HepG2 (cell line): ENCODE measurements at regions not wholly inside any gene's neighbourhood (a gene's known extent, or its start where the extent isn't known, plus 50 kb on each side); places are given as distances from the start of the nearest gene placed in this dataset.

ENCODE experiments used
- CEBPB ChIP-seq: IDR thresholded peaks from 2 replicates; pipeline ENCODE4 v1.6.1; 2011; ENCODE audit warnings: low read depth, low read length, improper control_type of control experiment, borderline replicate concordance
- CHCHD3 ChIP-seq: sonication (generic); formaldehyde crosslinking; IDR thresholded peaks from 2 replicates; pipeline ENCODE4 v1.8.0; 2022; ENCODE audit warnings: mild to moderate bottlenecking, missing genetic modification reagents, moderate library complexity
- FOXO1 ChIP-seq: sonication (generic); formaldehyde crosslinking; IDR thresholded peaks from 2 replicates; pipeline ENCODE4 v1.4.0; 2020; ENCODE audit warnings: missing genetic modification reagents
- GABPB1 ChIP-seq: IDR thresholded peaks from 2 replicates; pipeline ENCODE4 v1.6.1; 2016; ENCODE audit warnings: mild to moderate bottlenecking, missing genetic modification reagents, moderate library complexity, missing compliant biosample characterization
- GTF3A ChIP-seq: sonication (generic); formaldehyde crosslinking; conservative IDR thresholded peaks from 2 replicates; pipeline ENCODE4 v1.4.0; 2020; ENCODE audit warnings: mild to moderate bottlenecking, missing genetic modification reagents
- HNF4A ChIP-seq: sonication (generic); formaldehyde crosslinking; IDR thresholded peaks from 2 replicates; pipeline ENCODE4 v1.4.0; 2020; ENCODE audit warnings: missing genetic modification reagents
- HOXA5 ChIP-seq: sonication (generic); formaldehyde crosslinking; IDR thresholded peaks from 2 replicates; pipeline ENCODE4 v1.4.0; 2020; ENCODE audit warnings: missing genetic modification reagents
- KDM5A ChIP-seq: fragments of 200-600 bp; sonication (generic); IDR thresholded peaks from 2 replicates; pipeline ENCODE4 v1.7.0; 2018; ENCODE audit warnings: antibody characterized with exemption, mild to moderate bottlenecking, low read length, borderline replicate concordance
- MTA1 ChIP-seq: sonication (generic); formaldehyde crosslinking; IDR thresholded peaks from 2 replicates; pipeline ENCODE4 v1.4.0; 2020; ENCODE audit warnings: missing genetic modification reagents, mild to moderate bottlenecking, borderline replicate concordance
- SP4 ChIP-seq: sonication (generic); formaldehyde crosslinking; IDR thresholded peaks from 2 replicates; pipeline ENCODE4 v1.8.1; 2023; ENCODE audit warnings: mild to moderate bottlenecking, missing genetic modification reagents
- ZNF12 ChIP-seq: sonication (generic); formaldehyde crosslinking; IDR thresholded peaks from 2 replicates; pipeline ENCODE4 v1.5.0; 2020; ENCODE audit warnings: missing genetic modification reagents
- ZNF205 ChIP-seq: IDR thresholded peaks from 2 replicates; pipeline ENCODE4 v1.6.1; 2018; ENCODE audit warnings: missing biosample characterization, missing genetic modification reagents
- ZNF510 ChIP-seq: sonication (generic); formaldehyde crosslinking; IDR thresholded peaks from 2 replicates; pipeline ENCODE4 v1.4.0; 2020; ENCODE audit warnings: low read depth, mild to moderate bottlenecking, missing genetic modification reagents
- ZNF567 ChIP-seq: sonication (generic); formaldehyde crosslinking; IDR thresholded peaks from 2 replicates; pipeline ENCODE4 v1.8.1; 2023; ENCODE audit warnings: mild to moderate bottlenecking, missing genetic modification reagents, borderline replicate concordance
- ZNF652 ChIP-seq: IDR thresholded peaks from 2 replicates; pipeline ENCODE4 v1.6.1; 2016; ENCODE audit warnings: low read depth, borderline replicate concordance
- ZNF713 ChIP-seq: sonication (generic); formaldehyde crosslinking; IDR thresholded peaks from 2 replicates; pipeline ENCODE4 v1.4.0; 2020; ENCODE audit warnings: mild to moderate bottlenecking, missing genetic modification reagents
- ZNF749 ChIP-seq: sonication (generic); formaldehyde crosslinking; IDR thresholded peaks from 2 replicates; pipeline ENCODE4 v1.8.0; 2022; ENCODE audit warnings: mild to moderate bottlenecking, missing genetic modification reagents, moderate library complexity, borderline replicate concordance
- TF ChIP-seq, protein P1 (sequence below): sonication (generic); formaldehyde crosslinking; IDR thresholded peaks from 2 replicates; pipeline ENCODE4 v1.5.0; 2020; ENCODE audit warnings: mild to moderate bottlenecking, missing genetic modification reagents
- TF ChIP-seq, protein P2 (sequence below): sonication (generic); formaldehyde crosslinking; IDR thresholded peaks from 2 replicates; pipeline ENCODE4 v1.5.0; 2020; ENCODE audit warnings: mild to moderate bottlenecking, missing genetic modification reagents, moderate library complexity
- TF ChIP-seq, protein P3 (sequence below): sonication (generic); formaldehyde crosslinking; IDR thresholded peaks from 2 replicates; pipeline ENCODE4 v1.8.0; 2022; ENCODE audit warnings: missing genetic modification reagents, low read depth, mild to moderate bottlenecking, borderline replicate concordance
- TF ChIP-seq, protein P4 (sequence below): sonication (generic); formaldehyde crosslinking; IDR thresholded peaks from 2 replicates; pipeline ENCODE4 v1.4.0; 2020; ENCODE audit warnings: missing genetic modification reagents, mild to moderate bottlenecking, borderline replicate concordance

DNA sequence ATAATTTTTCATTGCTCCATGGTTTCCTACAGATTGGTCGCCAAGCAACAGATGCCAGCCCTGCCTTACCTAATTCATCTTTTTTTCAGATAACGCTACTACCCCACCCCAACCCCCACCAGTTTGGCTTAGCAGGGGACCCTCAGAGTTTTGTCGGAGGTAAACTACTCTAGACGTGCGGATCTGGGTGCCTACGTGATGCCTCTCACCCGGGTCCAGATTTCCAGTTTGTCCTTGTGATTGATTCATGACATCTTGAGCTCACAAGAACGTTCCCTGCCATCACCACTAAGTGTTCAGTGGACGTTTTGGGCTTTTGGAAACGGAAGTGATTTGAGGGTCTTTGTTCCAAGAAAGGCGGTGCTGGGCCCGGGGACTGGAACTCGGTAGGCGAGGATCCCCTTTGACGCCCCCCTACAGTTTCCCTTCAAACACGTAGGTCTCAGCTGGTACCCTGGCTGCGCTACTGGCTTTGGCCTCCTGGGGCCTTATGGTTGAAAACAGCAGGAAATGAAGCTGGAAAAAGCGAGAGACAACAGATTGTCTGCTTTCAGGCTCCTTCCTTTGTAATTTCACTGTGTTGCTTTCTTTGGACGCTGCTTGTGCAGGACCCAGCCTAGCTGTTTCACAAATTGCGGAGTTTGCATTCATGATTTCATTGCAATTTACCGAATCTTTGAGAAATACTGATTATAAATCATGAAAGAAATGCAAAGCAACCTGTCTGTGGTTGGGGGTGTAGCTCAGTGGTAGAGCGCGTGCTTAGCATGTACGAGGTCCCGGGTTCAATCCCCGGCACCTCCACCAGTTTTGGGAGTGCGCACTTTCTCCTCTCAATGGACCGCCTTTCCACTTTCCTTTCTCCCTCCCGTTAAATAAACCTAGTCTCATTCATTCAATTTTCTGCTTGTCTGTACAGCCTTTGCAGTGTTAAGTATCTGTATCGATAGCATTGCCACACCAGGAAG is 81.0 kb downstream of the GPX5 start (continued):
- TF ChIP-seq SP4 (peak; percentile 58), HNF4A (no peak), MTA1 (CRISPR knock-in tag) (no peak), CHCHD3 (CRISPR knock-in tag) (no peak), ZNF510 (no peak), KDM5A (peak; percentile 63; the same call in 1 of the 2 replicates), ZNF205 (CRISPR knock-in tag) (peak; percentile 64; the same call in 1 of the 2 replicates), ZNF567 (no peak), FOXO1 (CRISPR knock-in tag) (no peak), ZNF652 (CRISPR knock-in tag) (peak; percentile 8; the same call in 1 of the 2 replicates), GTF3A (CRISPR knock-in tag) (no peak; the same call in 1 of the 2 replicates), HOXA5 (CRISPR knock-in tag) (peak; percentile 56; the same call in 1 of the 2 replicates), ZNF749 (no peak), ZNF12 (CRISPR knock-in tag) (peak; percentile 66), CEBPB (no peak), GABPB1 (CRISPR knock-in tag) (peak; percentile 38; the same call in 1 of the 2 replicates), ZNF713 (CRISPR knock-in tag) (no peak)
- TF ChIP-seq, protein P1, sequence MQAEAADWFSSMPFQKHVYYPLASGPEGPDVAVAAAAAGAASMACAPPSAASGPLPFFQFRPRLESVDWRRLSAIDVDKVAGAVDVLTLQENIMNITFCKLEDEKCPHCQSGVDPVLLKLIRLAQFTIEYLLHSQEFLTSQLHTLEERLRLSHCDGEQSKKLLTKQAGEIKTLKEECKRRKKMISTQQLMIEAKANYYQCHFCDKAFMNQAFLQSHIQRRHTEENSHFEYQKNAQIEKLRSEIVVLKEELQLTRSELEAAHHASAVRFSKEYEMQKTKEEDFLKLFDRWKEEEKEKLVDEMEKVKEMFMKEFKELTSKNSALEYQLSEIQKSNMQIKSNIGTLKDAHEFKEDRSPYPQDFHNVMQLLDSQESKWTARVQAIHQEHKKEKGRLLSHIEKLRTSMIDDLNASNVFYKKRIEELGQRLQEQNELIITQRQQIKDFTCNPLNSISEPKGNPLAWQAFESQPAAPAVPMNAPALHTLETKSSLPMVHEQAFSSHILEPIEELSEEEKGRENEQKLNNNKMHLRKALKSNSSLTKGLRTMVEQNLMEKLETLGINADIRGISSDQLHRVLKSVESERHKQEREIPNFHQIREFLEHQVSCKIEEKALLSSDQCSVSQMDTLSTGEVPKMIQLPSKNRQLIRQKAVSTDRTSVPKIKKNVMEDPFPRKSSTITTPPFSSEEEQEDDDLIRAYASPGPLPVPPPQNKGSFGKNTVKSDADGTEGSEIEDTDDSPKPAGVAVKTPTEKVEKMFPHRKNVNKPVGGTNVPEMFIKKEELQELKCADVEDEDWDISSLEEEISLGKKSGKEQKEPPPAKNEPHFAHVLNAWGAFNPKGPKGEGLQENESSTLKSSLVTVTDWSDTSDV (CRISPR knock-in tag) = 0 out of 2 replicates have a peak, but pooled peaks have one; percentile 55
- TF ChIP-seq, protein P2, sequence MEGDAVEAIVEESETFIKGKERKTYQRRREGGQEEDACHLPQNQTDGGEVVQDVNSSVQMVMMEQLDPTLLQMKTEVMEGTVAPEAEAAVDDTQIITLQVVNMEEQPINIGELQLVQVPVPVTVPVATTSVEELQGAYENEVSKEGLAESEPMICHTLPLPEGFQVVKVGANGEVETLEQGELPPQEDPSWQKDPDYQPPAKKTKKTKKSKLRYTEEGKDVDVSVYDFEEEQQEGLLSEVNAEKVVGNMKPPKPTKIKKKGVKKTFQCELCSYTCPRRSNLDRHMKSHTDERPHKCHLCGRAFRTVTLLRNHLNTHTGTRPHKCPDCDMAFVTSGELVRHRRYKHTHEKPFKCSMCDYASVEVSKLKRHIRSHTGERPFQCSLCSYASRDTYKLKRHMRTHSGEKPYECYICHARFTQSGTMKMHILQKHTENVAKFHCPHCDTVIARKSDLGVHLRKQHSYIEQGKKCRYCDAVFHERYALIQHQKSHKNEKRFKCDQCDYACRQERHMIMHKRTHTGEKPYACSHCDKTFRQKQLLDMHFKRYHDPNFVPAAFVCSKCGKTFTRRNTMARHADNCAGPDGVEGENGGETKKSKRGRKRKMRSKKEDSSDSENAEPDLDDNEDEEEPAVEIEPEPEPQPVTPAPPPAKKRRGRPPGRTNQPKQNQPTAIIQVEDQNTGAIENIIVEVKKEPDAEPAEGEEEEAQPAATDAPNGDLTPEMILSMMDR = peak; percentile 40
- TF ChIP-seq, protein P3, sequence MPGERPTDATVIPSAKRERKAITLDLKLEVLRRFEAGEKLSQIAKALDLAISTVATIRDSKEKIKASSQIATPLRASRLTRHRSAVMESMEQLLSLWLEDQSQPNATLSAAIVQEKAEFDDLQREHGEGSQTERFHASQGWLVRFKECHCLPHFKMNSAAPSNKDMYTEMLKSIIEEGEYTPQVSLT (CRISPR knock-in tag) = no peak
- TF ChIP-seq, protein P4, sequence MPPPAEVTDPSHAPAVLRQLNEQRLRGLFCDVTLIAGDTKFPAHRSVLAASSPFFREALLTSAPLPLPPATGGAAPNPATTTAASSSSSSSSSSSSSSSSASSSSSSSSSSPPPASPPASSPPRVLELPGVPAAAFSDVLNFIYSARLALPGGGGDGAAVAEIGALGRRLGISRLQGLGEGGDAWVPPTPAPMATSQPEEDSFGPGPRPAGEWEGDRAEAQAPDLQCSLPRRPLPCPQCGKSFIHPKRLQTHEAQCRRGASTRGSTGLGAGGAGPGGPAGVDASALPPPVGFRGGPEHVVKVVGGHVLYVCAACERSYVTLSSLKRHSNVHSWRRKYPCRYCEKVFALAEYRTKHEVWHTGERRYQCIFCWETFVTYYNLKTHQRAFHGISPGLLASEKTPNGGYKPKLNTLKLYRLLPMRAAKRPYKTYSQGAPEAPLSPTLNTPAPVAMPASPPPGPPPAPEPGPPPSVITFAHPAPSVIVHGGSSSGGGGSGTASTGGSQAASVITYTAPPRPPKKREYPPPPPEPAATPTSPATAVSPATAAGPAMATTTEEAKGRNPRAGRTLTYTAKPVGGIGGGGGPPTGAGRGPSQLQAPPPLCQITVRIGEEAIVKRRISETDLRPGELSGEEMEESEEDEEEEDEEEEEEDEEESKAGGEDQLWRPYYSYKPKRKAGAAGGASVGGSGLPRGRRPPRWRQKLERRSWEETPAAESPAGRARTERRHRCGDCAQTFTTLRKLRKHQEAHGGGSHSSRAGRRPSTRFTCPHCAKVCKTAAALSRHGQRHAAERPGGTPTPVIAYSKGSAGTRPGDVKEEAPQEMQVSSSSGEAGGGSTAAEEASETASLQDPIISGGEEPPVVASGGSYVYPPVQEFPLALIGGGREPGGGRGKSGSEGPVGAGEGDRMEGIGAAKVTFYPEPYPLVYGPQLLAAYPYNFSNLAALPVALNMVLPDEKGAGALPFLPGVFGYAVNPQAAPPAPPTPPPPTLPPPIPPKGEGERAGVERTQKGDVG = no peak
